T-helper 17 cell (primary cell): ENCODE measurements at regions not wholly inside any gene's neighbourhood (a gene's known extent, or its start where the extent isn't known, plus 50 kb on each side); places are given as distances from the start of the nearest gene placed in this dataset.
"Not testable (repeated sequence)": the region's sequence is repeated elsewhere in the genome, so short reads cannot be mapped to it uniquely, and the experiment has no call there.

Experiments
- ATAC-seq: fragments of 150-1000 bp; cut with Tn5 transposase; 2 replicates; pipeline ENCODE4 v1.10.0; 2021; ENCODE audit warnings: mild to moderate bottlenecking, moderate library complexity
- DNase-seq, 3 donors: peaks; one replicate each; pipeline versions ENCODE4 v3.0.0 to v3.0.0-alpha.2; 2020 to 2021
- H3K9me3 ChIP-seq: one replicate; pipeline ENCODE4 v1.7.0; 2013; ENCODE audit warnings: low read length, mild to moderate bottlenecking; ENCODE audit not compliant: control insufficient read depth, poor library complexity, severe bottlenecking
- H3K27ac Mint-ChIP-seq: one replicate; pipeline ENCODE4 v1.8.0; 2022; ENCODE audit warnings: mild to moderate bottlenecking, moderate library complexity, mixed read lengths
- H3K27me3 Mint-ChIP-seq: one replicate; pipeline ENCODE4 v1.8.0; 2022; ENCODE audit warnings: mixed read lengths
- H3K36me3 Mint-ChIP-seq: one replicate; pipeline ENCODE4 v1.8.0; 2022; ENCODE audit warnings: low read depth, mixed read lengths
- H3K4me1 Mint-ChIP-seq: one replicate; pipeline ENCODE4 v1.8.0; 2022; ENCODE audit warnings: mild to moderate bottlenecking, mixed read lengths
- H3K4me3 Mint-ChIP-seq: one replicate; pipeline ENCODE4 v1.8.0; 2022; ENCODE audit warnings: mild to moderate bottlenecking, moderate library complexity, mixed read lengths

- no peak overlapping the region for H3K27ac Mint-ChIP-seq
- no peaks in the 10 kb centered on the region for H3K36me3 Mint-ChIP-seq
- no peaks in the 10 kb centered on the region for H3K4me1 Mint-ChIP-seq
- H3K9me3 ChIP-seq: peaks cover 3% of the 10 kb centered on the region
- H3K4me3 Mint-ChIP-seq: no peak overlapping the region
- DNase-seq (no peak), ATAC-seq (no peak)
- H3K27me3 Mint-ChIP-seq: no peaks in the 10 kb centered on the region
Measured at GRCh38 chr4:57342411-57342810, 232.2 kb upstream of the IGFBP7 start.

DNA sequence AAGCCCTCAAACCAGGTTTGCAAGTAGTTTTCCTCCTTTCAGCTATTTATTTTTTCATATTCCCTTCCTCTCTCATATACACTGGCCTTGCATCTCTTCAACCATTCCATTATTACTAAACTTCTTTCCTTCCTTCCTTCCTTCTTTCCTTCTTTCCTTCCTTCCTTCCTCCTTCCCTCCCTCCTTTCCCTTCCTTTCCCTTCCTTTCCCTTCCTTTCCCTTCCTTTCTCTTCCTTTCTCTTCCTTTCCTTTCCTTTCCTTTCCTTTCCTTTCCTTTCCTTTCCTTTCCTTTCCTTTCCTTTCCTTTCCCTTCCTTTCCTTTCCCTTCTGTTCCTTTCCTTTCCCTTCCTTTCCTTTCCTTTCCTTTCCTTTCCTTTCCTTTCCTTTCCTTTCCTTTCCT lies 228.7 kb upstream of the IGFBP7 start:
- H3K4me1 Mint-ChIP-seq, H3K27ac Mint-ChIP-seq, H3K27me3 Mint-ChIP-seq, H3K9me3 ChIP-seq, H3K4me3 Mint-ChIP-seq, H3K36me3 Mint-ChIP-seq, ATAC-seq, DNase-seq: not testable (repeated sequence)

DNA sequence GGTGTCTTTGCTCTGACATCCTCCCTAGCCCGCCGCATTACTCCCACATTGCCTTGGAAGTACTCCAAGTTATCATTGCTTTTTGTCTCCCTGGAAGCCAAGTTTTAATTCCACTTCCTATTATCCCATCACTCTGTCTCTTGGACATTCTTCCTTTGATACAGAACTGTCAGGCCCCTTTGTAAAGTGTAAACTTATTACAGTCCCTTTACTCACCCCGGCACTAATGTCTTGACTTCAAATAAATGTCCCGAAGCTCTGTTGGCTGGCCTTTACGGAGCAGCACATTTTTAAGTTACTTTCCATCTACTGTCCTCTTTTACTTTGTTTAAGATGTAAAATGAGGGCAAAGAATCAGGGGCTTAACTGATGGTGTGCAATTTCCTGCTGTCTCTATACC lies 223.5 kb upstream of the IGFBP7 start:
- H3K4me1 Mint-ChIP-seq: no peaks in the 10 kb centered on the region
- H3K27ac Mint-ChIP-seq: no peak overlapping the region
- H3K36me3 Mint-ChIP-seq: no peaks in the 10 kb centered on the region
- H3K4me3 Mint-ChIP-seq: no peak overlapping the region
- DNase-seq (no peak), ATAC-seq (no peak)
- peaks cover 3% of the 10 kb centered on the region for H3K9me3 ChIP-seq
- H3K27me3 Mint-ChIP-seq: no peaks in the 10 kb centered on the region

DNA sequence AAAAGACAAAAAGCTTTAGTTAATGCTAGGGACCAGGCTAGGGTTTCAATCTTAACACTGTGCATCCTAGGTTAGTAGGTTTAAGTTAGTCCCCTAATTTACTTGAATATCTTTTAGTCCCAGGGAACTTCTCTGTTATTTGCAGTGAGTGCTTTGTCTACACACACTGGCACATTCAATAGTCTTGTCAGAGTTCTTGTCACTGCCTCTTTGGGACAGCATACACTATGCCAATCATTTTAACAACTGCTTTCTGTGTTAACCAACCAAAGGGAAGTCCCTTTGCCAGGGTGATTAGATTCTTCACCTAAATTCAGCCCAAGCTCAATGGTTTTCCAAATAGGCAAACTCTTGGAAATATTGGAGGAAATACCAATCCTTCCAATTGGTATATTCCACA lies 221.8 kb upstream of the IGFBP7 start:
- no peak overlapping the region for H3K4me3 Mint-ChIP-seq
- no peak for ATAC-seq
- no peaks in the 10 kb centered on the region for H3K36me3 Mint-ChIP-seq
- H3K27ac Mint-ChIP-seq: no peak overlapping the region
- H3K4me1 Mint-ChIP-seq: no peaks in the 10 kb centered on the region
- no peaks in the 10 kb centered on the region for H3K9me3 ChIP-seq
- H3K27me3 Mint-ChIP-seq: no peaks in the 10 kb centered on the region
- DNase-seq: no peak

GRCh38 chr4:57329279-57329678 lies 219.1 kb upstream of the IGFBP7 start:
- ATAC-seq (no peak), DNase-seq (no peak)
- Mint-ChIP-seq H3K27ac (no peak overlapping the region), H3K4me1 (no peaks in the 10 kb centered on the region), H3K27me3 (no peaks in the 10 kb centered on the region), H3K36me3 (no peaks in the 10 kb centered on the region), H3K4me3 (no peak overlapping the region)
- no peaks in the 10 kb centered on the region for H3K9me3 ChIP-seq

- Mint-ChIP-seq H3K27me3 (no peaks in the 10 kb centered on the region), H3K4me1 (no peaks in the 10 kb centered on the region), H3K27ac (no peak overlapping the region), H3K4me3 (no peak overlapping the region), H3K36me3 (no peaks in the 10 kb centered on the region)
- ATAC-seq: no peak
- no peak for DNase-seq
- no peaks in the 10 kb centered on the region for H3K9me3 ChIP-seq
Measured at GRCh38 chr4:57324673-57325307, 214.6 kb upstream of the IGFBP7 start.

DNA sequence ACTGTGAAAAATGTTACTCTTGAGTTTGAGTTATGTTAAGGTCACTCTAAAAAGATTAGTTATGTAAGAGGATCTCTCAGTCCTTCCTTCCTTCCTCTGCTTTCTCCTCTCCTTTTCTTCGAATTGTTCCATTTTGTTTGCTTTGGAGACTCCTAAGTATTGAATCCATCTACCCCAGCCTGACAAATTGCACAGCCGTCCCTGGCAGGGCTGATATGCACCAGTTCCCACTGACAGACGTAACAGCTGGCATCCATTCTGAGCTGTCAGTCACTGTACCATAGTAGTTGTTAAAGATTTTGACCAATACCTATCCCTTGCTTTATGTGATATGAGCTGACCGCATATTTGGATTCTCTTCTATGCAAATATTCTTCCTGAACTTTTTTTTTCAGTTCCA lies 210.7 kb upstream of the IGFBP7 start:
- no peaks in the 10 kb centered on the region for H3K9me3 ChIP-seq
- DNase-seq: no peak
- Mint-ChIP-seq H3K27ac (no peak overlapping the region), H3K36me3 (no peaks in the 10 kb centered on the region), H3K27me3 (no peaks in the 10 kb centered on the region), H3K4me3 (no peak overlapping the region), H3K4me1 (no peaks in the 10 kb centered on the region)
- ATAC-seq: no peak

GRCh38 chr4:57320217-57320616 lies 210.0 kb upstream of the IGFBP7 start:
- no peaks in the 10 kb centered on the region for H3K36me3 Mint-ChIP-seq
- H3K4me3 Mint-ChIP-seq: no peak overlapping the region
- no peak for ATAC-seq
- no peak overlapping the region for H3K27ac Mint-ChIP-seq
- H3K27me3 Mint-ChIP-seq: no peaks in the 10 kb centered on the region
- no peaks in the 10 kb centered on the region for H3K4me1 Mint-ChIP-seq
- no peaks in the 10 kb centered on the region for H3K9me3 ChIP-seq
- DNase-seq: no peak

DNA sequence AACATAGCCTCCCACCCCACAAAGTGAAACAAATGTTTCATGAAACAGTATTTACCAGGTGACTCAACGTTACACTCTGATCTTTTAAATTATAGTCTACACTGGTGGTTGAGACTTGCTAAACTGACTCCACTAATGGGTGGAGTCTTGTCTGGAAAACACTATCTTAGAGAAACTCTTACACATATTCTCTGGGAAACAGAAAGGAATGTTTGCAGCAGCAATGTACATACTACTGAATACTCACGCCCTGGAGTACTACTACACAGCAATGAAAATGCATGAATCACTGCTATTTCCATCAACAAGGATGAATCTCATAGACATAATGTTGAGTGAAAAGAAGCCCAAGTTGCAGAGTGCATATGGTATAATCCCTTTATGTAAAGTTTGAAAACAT lies 208.5 kb upstream of the IGFBP7 start:
- H3K9me3 ChIP-seq: no peaks in the 10 kb centered on the region
- Mint-ChIP-seq H3K36me3 (no peaks in the 10 kb centered on the region), H3K27me3 (no peaks in the 10 kb centered on the region), H3K4me1 (no peaks in the 10 kb centered on the region), H3K4me3 (no peak overlapping the region), H3K27ac (no peak overlapping the region)
- ATAC-seq (no peak), DNase-seq (no peak)

DNA sequence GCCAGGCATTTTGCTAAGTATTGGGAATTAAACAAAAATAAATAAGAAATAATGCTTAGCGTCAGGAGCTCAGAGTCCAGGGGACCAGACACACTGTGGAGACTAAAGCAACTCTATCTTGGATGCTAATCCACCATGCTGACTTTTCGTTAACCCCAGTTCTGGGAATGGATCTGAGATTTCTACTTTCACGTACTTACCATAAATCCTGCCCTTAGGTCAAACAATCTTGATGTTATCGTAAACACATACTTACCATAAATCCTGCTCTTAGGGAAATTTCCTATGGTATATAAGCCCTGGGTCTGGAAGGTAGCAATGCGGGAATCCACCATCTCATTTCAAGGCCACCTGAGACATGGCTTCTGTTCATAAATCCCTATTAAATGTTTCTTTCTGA lies 204.5 kb upstream of the IGFBP7 start:
- Mint-ChIP-seq H3K27ac (no peak overlapping the region), H3K4me3 (no peak overlapping the region), H3K27me3 (no peaks in the 10 kb centered on the region), H3K36me3 (no peaks in the 10 kb centered on the region), H3K4me1 (no peaks in the 10 kb centered on the region)
- ATAC-seq (no peak), DNase-seq (no peak)
- H3K9me3 ChIP-seq: no peaks in the 10 kb centered on the region

DNA sequence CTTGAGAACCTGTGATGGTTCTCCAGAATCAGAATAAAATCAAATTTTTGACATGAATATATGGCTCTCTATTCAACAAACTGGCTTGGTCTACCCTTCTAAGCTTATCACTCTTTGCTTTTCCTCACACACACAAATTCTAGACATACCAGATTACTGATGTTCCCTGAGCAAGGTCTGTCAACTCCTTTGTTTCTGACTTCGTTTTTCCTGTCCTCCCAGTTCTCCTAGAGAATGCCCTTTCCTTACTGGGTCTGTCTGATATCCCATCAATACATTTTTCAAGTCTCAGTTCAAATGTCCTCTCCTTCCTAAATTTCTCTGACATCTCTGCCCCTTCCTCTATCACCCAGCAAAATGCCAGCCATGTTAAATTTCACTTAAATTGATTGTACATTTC lies 202.1 kb upstream of the IGFBP7 start:
- ATAC-seq: no peak
- H3K4me3 Mint-ChIP-seq: no peak overlapping the region
- H3K27ac Mint-ChIP-seq: no peak overlapping the region
- H3K4me1 Mint-ChIP-seq: no peaks in the 10 kb centered on the region
- H3K36me3 Mint-ChIP-seq: no peaks in the 10 kb centered on the region
- DNase-seq: no peak
- no peaks in the 10 kb centered on the region for H3K27me3 Mint-ChIP-seq
- no peaks in the 10 kb centered on the region for H3K9me3 ChIP-seq

- Mint-ChIP-seq H3K27me3 (no peaks in the 10 kb centered on the region), H3K4me3 (no peak overlapping the region), H3K36me3 (no peaks in the 10 kb centered on the region), H3K27ac (no peak overlapping the region), H3K4me1 (no peaks in the 10 kb centered on the region)
- H3K9me3 ChIP-seq: no peaks in the 10 kb centered on the region
- DNase-seq (no peak), ATAC-seq (no peak)
Measured at GRCh38 chr4:57309658-57310057, 199.5 kb upstream of the IGFBP7 start.

DNA sequence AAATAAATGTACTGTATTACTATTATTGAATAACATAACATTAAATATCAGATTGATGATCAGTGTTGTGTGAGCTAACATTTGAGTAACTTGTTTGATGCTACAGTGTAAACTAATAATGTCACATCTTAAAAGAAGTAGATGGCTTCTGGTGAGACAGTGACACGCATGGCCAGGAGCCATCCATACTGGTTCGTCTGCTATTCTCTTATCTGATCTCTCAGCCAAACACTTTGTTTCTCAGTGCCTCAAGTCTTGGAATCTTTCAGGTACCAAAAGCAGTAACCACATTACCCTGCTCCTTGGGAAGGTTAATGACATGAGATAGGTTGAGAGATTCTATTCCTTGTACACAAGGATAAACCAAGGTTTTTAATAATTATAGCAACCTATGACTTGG lies 198.1 kb upstream of the IGFBP7 start:
- Mint-ChIP-seq H3K36me3 (no peaks in the 10 kb centered on the region), H3K4me1 (no peaks in the 10 kb centered on the region), H3K27ac (no peak overlapping the region), H3K4me3 (no peak overlapping the region), H3K27me3 (no peaks in the 10 kb centered on the region)
- no peaks in the 10 kb centered on the region for H3K9me3 ChIP-seq
- ATAC-seq: no peak
- no peak for DNase-seq

GRCh38 chr4:57305836-57306235 lies 195.7 kb upstream of the IGFBP7 start:
- Mint-ChIP-seq H3K27me3 (no peaks in the 10 kb centered on the region), H3K36me3 (no peaks in the 10 kb centered on the region)

More at GRCh38 chr4:57305836-57306235, 195.7 kb upstream of the IGFBP7 start:
- no peak overlapping the region for H3K4me3 Mint-ChIP-seq
- no peak for DNase-seq
- no peaks in the 10 kb centered on the region for H3K9me3 ChIP-seq
- no peak for ATAC-seq
- no peak overlapping the region for H3K27ac Mint-ChIP-seq
- no peaks in the 10 kb centered on the region for H3K4me1 Mint-ChIP-seq
